CD4-positive, alpha-beta T cell treated with Interleukin-6 at 100 ng/mL for 8 hours (primary cell): ENCODE measurements at regions not wholly inside any gene's neighbourhood (a gene's known extent, or its start where the extent isn't known, plus 50 kb on each side); places are given as distances from the start of the nearest gene placed in this dataset.
A peak's percentile ranks its signal among the peaks of the same experiment; 100 is the strongest.

Experiments
- DNase-seq: peaks from one replicate; pipeline ENCODE4 v3.0.0-alpha.2; 2020; ENCODE audit warnings: mixed read lengths, low spot score

GRCh38 chr15:91473894-91474545 lies 374.0 kb downstream of the SV2B start:
- no peak for DNase-seq

DNA sequence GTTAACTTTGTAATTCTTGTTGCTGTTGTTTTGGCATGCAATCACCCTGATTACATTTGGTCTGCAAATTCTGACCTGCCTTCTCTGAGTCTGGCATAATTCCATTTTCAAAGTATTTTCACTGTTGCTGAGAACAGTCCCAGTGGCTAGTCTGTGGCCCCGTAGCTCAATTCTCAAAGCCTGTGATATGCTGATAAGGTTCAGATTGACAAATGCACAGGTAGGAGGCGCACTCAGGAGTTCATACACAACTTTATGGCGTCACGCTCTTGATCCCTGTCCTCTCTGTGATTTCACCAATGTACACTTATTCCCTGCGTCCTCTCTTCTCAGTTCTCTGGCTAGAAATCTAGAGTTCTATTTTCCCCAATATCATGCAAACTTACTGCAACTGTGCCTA lies 376.6 kb upstream of the SLCO3A1 start:
- DNase-seq, result no peak

GRCh38 chr15:91478717-91479191 lies 374.8 kb upstream of the SLCO3A1 start:
- no peak for DNase-seq

GRCh38 chr15:91480426-91480825 lies 373.1 kb upstream of the SLCO3A1 start:
- no peak for DNase-seq

- peak; percentile 39 for DNase-seq
These were observed 370.7 kb upstream of the SLCO3A1 start for GRCh38 chr15:91482799-91483198.

DNA sequence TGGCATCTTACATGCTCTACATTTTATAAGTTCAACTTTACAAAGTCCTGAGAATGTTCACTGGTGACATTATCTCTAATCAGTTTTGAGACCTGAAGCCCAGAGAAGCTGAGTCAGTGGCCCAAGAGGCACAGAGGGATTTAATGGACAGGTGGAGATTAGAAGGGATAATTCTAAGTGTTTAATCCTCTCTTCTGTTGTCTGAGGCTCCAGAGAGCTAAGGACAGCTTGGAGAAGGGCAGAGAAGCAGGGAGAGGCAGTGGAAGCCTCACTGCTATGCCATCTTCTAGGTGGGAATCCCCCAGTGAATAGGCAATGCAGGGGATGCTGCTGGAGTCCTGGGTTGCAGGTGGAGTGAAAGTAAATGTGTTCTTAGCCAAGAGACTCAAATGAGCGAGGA lies 369.4 kb upstream of the SLCO3A1 start:
- no peak for DNase-seq

DNA sequence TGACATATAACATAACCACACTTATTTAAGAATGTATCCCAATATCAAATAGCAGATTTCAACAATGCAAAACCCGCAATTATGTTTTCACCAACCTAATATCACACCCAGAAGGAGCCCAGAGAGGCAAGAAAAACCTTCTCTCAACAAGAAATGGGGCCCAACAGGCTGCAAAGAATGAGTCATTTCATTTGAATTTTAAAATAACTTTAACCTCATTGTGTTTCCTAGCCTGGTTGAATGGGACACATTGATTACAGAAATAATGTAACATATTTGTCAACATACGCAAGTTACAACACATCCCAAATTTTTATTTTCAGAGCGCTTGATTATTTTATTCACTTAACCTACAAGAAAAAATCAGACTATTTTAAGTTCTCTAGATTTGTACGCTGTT lies 365.1 kb upstream of the SLCO3A1 start:
- no peak for DNase-seq

DNA sequence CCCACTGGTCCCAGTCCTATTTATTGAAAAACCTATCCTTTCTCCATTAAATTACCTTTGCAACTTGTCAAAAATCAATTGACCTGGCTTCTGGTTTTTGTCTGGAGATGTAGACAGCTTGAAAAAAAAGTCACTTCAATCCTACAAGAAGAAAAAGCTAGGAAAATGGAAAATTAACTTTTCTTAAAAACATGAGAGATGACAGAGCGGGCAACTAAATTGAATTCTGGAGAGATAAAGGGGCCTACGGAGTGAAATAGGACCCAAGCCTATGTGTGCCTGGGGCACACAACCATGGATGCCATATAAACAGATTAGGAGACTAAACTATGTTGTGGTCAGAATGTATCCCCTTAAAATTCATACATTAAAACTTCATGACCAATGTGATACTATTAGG lies 363.3 kb upstream of the SLCO3A1 start:
- DNase-seq, result no peak

DNA sequence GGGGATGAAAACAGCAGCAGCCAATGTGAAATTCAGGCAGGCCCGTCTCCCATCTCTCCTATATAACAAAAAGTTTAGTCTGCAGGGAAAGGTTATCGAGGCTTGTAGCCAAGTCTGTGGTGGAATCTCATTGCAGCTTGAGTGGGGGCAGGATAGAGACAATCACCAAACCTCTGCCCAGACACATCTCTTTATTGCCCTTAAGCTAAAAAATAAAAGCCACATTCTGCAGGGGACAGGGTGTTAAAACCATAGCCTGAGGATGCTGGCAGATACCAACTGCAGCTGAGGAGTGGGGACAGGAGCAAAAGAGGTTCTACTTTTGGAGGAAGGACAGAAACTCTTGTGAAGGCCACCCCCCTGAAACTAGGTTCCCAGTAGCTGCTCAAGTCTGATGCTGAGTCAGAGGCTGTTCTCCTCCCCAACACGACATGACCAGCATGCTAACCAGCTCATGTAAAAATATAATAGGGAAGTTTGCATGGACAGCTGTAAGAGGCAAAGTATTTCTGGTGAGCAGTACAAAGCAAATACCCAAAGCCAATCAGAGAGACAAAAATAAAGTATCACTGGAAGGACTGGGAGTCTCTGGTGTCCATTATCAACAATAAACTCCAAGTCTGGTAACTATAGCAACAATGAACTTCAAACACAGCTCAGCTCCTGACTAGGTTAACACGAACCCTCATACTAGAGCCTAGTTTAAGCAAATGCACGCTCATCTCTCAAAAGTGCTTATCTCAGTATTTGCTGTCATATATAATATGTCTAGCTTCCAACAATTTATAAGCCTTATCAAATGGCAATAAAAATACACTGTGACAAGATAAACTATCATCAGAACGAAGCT lies 362.2 kb upstream of the SLCO3A1 start:
- no peak for DNase-seq

DNA sequence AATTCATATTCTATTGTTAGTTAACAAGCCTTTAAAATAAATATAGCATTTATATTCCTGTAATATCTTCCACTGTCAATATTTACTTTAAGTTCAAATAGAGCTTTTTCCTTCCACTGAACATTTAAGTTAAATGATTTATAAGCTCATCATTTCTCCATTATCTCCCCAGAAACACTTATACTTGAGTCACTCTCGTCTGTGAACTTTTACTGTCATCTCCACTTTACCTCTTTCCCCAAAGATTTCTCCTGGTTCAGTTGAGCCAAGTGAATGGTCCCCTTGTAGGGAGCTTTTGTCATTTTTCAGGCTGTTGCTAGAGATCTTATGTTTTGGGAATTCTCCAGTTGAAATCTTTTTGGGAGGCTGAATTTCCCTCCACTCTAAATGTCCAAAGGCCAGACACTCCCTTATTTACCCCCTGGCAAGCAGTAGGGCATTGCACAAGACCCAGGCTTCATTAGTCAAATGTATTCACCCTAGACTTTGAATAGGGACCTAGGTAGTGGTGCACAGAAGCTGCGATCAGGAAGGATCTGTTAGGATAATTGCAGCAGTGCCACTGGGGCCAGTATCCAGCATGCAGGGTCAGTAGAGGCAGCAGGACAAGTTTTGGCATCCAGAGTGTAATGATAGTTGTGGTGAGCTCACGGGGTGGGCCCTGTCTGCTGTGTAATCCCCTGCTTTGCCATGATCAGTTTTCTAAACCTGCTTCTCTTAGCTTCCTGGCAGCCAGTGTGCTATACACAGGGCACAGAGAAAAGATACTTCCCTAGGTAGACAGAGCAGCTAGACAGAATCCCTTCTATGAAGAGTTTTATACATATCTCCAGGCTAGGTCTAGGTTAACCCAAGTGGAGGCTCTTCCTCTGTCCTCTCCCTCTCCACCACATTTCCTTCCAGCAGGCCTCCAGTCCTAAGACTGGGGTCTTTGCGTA lies 356.5 kb upstream of the SLCO3A1 start:
- no peak for DNase-seq

- no peak for DNase-seq
These were observed 355.3 kb upstream of the SLCO3A1 start for GRCh38 chr15:91498046-91498748.

- no peak for DNase-seq
These were observed 354.8 kb upstream of the SLCO3A1 start for GRCh38 chr15:91498749-91499062.

DNA sequence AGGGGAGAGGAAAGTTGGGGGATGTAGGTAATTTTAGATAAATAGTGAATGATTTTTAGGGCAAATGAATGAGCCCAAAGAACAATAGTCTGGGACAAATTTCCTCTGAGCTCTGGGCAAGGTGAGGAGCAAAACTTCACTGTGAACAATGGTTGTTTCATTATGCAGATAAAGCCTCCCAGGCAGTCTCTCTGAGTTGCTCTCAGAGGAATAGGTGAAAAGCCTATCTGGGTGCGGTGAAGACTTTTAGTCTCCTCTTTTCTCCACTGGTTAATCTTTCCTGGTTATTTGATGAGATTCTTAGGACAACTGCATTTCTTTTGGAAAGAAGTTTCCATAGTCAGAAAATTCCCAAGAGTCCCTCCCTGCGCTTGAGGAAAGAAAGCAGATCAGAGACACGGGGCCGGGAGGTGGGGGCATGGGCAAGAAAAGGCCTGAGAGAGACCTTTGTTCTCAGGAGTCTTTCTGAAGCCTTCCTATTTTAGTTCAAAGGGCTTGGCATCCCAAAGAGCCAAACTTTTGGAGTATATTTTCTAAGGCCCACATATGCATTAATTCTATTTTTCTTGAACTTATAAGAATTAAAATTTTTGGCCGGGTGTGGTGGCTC lies 353.6 kb upstream of the SLCO3A1 start:
- no peak for DNase-seq

DNA sequence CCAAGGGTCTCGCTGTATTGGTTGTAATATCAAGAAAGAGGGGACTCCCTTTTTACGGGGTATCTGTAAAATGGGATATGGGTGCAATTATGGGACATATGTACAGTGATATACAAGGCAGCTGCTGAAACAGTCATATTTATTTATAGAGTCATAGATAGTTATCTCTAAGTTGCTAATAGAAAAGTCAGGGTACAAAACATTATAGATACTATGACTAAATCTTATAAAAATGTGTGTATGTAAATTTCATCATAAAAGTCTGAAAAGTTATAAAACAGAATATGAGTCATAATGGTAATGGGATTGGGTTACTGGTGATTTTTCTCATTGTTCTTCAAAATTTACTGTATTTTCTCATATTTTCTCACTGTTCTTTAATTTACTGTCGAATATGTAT lies 344.9 kb upstream of the SLCO3A1 start:
- no peak for DNase-seq

DNA sequence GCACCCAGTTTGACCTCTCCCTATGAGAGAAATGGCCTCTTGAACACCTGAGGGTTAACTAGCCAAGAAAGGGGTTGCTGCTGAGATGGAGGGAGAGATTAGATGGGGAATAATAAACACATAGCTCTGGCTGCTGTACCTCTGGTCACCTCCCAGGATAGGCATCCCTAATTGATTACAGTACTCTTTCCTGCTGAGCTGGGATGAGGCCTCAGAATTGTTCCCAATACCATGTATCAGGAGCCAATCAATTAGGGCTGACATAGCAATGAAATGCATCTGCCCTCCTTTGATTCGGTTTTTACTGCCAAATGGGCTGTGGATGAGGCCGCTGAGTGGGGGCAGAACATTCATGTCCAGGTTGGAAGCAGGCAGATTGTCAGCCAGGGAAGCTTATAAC lies 339.4 kb upstream of the SLCO3A1 start:
- no peak for DNase-seq

GRCh38 chr15:91515188-91515754 lies 338.2 kb upstream of the SLCO3A1 start:
- DNase-seq, result no peak

GRCh38 chr15:91516866-91517265 lies 336.6 kb upstream of the SLCO3A1 start:
- no peak for DNase-seq

- no peak for DNase-seq
These were observed 335.9 kb upstream of the SLCO3A1 start for GRCh38 chr15:91517491-91518200.

GRCh38 chr15:91520850-91521249 lies 332.7 kb upstream of the SLCO3A1 start:
- no peak for DNase-seq

DNA sequence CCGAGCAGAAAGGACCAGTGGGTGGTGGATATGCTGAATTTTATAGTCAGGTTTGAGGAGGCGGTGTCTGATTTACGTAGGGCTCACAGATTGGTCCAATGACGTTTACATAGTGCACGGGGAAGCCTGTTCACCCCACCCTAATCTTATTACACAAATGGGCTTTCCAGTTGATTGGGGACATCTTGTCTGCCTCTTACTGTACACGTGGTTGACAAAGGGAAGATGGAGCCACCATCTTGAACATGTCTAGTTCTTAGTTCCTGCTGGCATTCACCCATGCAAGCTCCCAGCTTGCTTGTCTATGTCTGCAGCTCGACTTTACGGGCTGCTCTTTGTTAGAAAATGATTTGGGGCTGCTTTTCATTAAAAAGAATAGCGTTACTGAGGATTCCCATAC lies 332.0 kb upstream of the SLCO3A1 start:
- no peak for DNase-seq

GRCh38 chr15:91521996-91522395 lies 331.5 kb upstream of the SLCO3A1 start:
- DNase-seq, result no peak
